Left ventricle myocardium inferior (tissue), 1 donor: ENCODE measurements at regions not wholly inside any gene's neighbourhood (a gene's known extent, or its start where the extent isn't known, plus 50 kb on each side); places are given as distances from the start of the nearest gene placed in this dataset.
A peak's percentile ranks its signal among the peaks of the same experiment; 100 is the strongest.

Experiments
- DNase-seq: peaks from one replicate; pipeline ENCODE4 v3.0.0-alpha.2; 2020
- H3K27ac ChIP-seq: fragments of 200-600 bp; replicated peaks from 2 replicates; pipeline ENCODE4 v1.8.0; 2021
- H3K27me3 ChIP-seq: fragments of 200-600 bp; 2 replicates; pipeline ENCODE4 v1.8.0; 2021; ENCODE audit warnings: low read depth
- H3K36me3 ChIP-seq: fragments of 200-600 bp; 2 replicates; pipeline ENCODE4 v1.8.0; 2021
- H3K4me1 ChIP-seq: fragments of 200-600 bp; 2 replicates; pipeline ENCODE4 v1.8.0; 2021
- H3K4me3 ChIP-seq: fragments of 200-600 bp; 2 replicates; pipeline ENCODE4 v1.8.0; 2021; ENCODE audit warnings: mild to moderate bottlenecking, moderate library complexity
- H3K9me3 ChIP-seq: fragments of 200-600 bp; replicated peaks from 2 replicates; pipeline ENCODE4 v1.8.0; 2021
- CTCF ChIP-seq: fragments of 200-600 bp; IDR thresholded peaks from 2 replicates; pipeline ENCODE4 v1.8.0; 2021; ENCODE audit warnings: antibody characterized with exemption, mild to moderate bottlenecking, borderline replicate concordance
- intact Hi-C: fragments of 100-400 bp; cut with micrococcal nuclease; formaldehyde crosslinking; loops from one replicate; pipeline ENCODE4 v1.11.0; 2022
- donor health status: DM: no; HTN: yes; CAD: no; lungs with severe emphysema.

- Histone ChIP-seq H3K27ac (no peak overlapping the region), H3K4me1 (peaks cover 27% of the 10 kb centered on the region), H3K9me3 (no peaks in the 10 kb centered on the region), H3K27me3 (peaks cover 13% of the 10 kb centered on the region), H3K36me3 (no peaks in the 10 kb centered on the region), H3K4me3 (no peak overlapping the region)
- TF ChIP-seq CTCF = no peak
- intact Hi-C loops = no loop called here
- DNase-seq = no peak
These were observed 65.4 kb upstream of the ITGA11 start for GRCh38 chr15:68497206-68497910.

- no peak overlapping the region for H3K27ac ChIP-seq
- intact Hi-C loops = no loop called here
- DNase-seq = no peak
- H3K4me3 ChIP-seq = no peak overlapping the region
- TF ChIP-seq CTCF = no peak
- peaks cover 10% of the 10 kb centered on the region for H3K27me3 ChIP-seq
- H3K9me3 ChIP-seq = no peaks in the 10 kb centered on the region
- no peaks in the 10 kb centered on the region for H3K36me3 ChIP-seq
- peaks cover 21% of the 10 kb centered on the region for H3K4me1 ChIP-seq
These were observed 66.1 kb upstream of the ITGA11 start for GRCh38 chr15:68498076-68498475.

GRCh38 chr15:68499620-68500312, 67.8 kb upstream of the ITGA11 start:
- H3K27ac ChIP-seq = no peak overlapping the region
- no peak for TF ChIP-seq CTCF

GRCh38 chr15:68500363-68501258, 68.6 kb upstream of the ITGA11 start:
- Histone ChIP-seq H3K9me3 (no peaks in the 10 kb centered on the region), H3K27ac (peak overlapping the region; percentile 19), H3K4me1 (no peaks in the 10 kb centered on the region), H3K4me3 (no peak overlapping the region), H3K27me3 (no peaks in the 10 kb centered on the region), H3K36me3 (no peaks in the 10 kb centered on the region)
- intact Hi-C loops = no loop called here
- no peak for TF ChIP-seq CTCF
- DNase-seq = no peak

More at GRCh38 chr15:68499620-68500312, 67.8 kb upstream of the ITGA11 start:
- DNase-seq = no peak
- Histone ChIP-seq H3K4me3 (no peak overlapping the region), H3K36me3 (no peaks in the 10 kb centered on the region), H3K4me1 (peaks cover 4% of the 10 kb centered on the region), H3K27me3 (no peaks in the 10 kb centered on the region), H3K9me3 (no peaks in the 10 kb centered on the region)
- intact Hi-C loops = no loop called here

- TF ChIP-seq CTCF = no peak
- no peak overlapping the region for H3K27ac ChIP-seq
- DNase-seq = no peak
- H3K9me3 ChIP-seq = no peaks in the 10 kb centered on the region
- H3K36me3 ChIP-seq = no peaks in the 10 kb centered on the region
- no peaks in the 10 kb centered on the region for H3K4me1 ChIP-seq
- no peaks in the 10 kb centered on the region for H3K27me3 ChIP-seq
- H3K4me3 ChIP-seq = no peak overlapping the region
- intact Hi-C loops = no loop called here
These were observed 69.3 kb upstream of the ITGA11 start for GRCh38 chr15:68501259-68501591.
